GM10248 (cell line): ENCODE measurements at regions not wholly inside any gene's neighbourhood (a gene's known extent, or its start where the extent isn't known, plus 50 kb on each side); places are given as distances from the start of the nearest gene placed in this dataset.

Source experiments
- CTCF ChIA-PET: fragments of 300-600 bp; sonication (Branson Sonifier 250); formaldehyde crosslinking; extraction: SDS; loops from one replicate; lab custom pipeline; 2021; ENCODE audit warnings: antibody characterized with exemption; lab: Yijun Ruan, JAX
- POLR2A ChIA-PET: fragments of 350-650 bp; sonication (Branson Sonifier 250); formaldehyde crosslinking; extraction: SDS; loops from one replicate; lab custom pipeline; 2020; ENCODE audit warnings: antibody characterized with exemption; lab: Yijun Ruan, JAX
- DNase-seq: peaks from one replicate; pipeline ENCODE4 v3.0.0; 2012; ENCODE audit errors: extremely low spot score
- TF ChIP-seq, protein P1 (sequence below): IDR thresholded peaks from 2 replicates; pipeline ENCODE4 v1.5.1; 2012; ENCODE audit warnings: mild to moderate bottlenecking, low read depth; ENCODE audit errors: extremely low read depth, missing control alignments, control extremely low read depth

DNA sequence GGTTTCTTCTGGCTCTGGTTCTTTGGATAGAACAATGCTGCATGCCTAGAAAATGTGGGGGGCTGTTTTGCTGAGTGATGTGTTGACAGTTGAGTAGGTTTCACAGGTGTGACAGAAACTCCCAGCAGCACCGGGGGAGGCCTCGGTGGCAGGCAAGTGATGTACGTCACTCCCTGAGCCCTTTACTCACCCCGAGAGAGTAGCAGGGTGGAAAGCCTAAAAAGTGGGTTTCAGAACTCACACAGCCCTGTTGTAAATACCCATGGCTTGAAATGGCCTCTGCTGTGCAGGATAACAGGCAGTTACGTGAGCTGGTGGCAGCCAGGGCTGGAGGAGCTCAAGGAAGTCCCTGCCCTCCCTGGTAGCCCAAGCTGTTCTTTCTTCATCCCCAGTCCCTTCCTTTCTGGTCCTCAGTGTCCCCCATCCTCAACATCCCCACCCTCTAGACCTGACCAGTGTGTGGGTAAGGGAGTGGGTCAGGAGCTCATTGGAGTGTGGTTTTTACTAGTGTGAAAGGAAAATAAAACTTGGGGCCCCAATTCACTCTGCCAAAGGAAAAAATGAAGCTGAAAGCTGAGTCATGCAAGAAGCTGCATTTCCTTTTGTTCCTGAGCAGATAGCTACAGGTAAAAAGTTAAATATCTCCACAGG, 258.1 kb downstream of the STK31 start:
- DNase-seq = peak; percentile 43
- CTCF ChIA-PET = interaction anchor here (2.2 kb wide), 1 partner anchor 12 kb away, joined by 8 read pairs; no protein-coding TSS in a partner anchor
- TF ChIP-seq, protein P1, sequence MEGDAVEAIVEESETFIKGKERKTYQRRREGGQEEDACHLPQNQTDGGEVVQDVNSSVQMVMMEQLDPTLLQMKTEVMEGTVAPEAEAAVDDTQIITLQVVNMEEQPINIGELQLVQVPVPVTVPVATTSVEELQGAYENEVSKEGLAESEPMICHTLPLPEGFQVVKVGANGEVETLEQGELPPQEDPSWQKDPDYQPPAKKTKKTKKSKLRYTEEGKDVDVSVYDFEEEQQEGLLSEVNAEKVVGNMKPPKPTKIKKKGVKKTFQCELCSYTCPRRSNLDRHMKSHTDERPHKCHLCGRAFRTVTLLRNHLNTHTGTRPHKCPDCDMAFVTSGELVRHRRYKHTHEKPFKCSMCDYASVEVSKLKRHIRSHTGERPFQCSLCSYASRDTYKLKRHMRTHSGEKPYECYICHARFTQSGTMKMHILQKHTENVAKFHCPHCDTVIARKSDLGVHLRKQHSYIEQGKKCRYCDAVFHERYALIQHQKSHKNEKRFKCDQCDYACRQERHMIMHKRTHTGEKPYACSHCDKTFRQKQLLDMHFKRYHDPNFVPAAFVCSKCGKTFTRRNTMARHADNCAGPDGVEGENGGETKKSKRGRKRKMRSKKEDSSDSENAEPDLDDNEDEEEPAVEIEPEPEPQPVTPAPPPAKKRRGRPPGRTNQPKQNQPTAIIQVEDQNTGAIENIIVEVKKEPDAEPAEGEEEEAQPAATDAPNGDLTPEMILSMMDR = no peak
- POLR2A ChIA-PET = no interaction called here

DNA sequence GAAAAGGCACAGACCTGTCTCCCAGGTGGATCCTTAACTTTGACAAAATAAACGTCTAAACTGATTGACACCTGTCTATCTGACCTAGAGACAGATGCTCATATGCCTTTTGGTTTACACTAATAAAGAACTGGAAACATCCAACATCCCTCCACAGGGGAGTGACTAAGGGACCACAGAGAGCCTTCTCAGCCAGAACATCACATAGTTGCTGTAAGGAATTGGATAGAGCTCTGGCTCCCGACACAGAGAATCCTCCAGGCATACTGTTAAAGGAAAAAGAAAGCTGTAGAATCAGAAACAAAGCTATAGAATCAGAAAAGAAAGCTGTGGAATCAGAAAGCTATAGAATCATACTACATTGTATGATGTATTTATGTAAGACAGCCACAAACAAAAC, 258.8 kb downstream of the STK31 start:
- TF ChIP-seq, protein P1 = no peak
- DNase-seq = no peak
- POLR2A ChIA-PET = no interaction called here
- CTCF ChIA-PET = no interaction called here

DNA sequence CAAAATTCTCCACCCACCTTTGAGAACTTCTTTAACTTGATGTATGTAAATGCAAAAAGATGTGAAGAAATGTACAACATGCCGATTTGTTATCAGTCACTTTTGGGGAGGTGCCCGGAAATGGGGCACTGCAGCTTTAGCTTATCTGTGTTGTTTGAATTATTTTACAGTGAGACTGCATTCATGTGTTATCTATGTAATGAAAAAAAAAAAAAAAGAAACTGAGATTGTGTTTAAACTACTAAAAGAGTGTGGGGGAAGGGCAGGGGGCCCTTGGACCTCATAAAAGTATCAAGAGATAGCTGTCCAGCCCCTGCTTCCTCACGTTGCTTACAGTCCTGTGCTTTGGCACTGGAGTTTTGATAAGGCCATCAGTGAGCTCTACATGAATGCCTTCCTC, 259.4 kb downstream of the STK31 start:
- ChIA-PET CTCF (interaction anchor here (0.8 kb wide), 1 partner anchor 10 kb away, joined by 3 read pairs; no protein-coding TSS in a partner anchor), POLR2A (no interaction called here)
- no peak for DNase-seq
- TF ChIP-seq, protein P1 = no peak

DNA sequence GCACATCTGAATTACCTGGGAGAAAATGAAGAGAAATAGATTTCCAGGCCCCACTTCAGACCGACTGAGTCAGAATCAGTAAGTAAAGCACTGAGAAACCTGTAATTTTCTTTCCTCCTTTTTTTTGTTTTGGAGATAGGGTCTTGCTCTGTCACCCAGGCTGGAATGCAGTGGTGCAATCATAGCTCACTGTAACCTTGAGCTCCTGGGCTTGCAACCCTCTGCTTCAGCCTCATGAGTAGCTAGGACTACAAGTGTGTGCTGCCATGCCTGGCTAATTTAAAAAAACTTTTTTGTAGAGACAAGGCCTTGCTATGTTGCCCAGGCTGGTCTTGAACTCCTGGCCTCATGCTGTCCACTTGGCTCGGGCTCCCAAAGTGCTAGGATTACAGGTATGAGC, 260.2 kb downstream of the STK31 start:
- CTCF ChIA-PET = interaction anchor here (0.8 kb wide), 1 partner anchor 11 kb away, joined by 3 read pairs; no protein-coding TSS in a partner anchor
- POLR2A ChIA-PET = no interaction called here
- TF ChIP-seq, protein P1 = no peak

DNA sequence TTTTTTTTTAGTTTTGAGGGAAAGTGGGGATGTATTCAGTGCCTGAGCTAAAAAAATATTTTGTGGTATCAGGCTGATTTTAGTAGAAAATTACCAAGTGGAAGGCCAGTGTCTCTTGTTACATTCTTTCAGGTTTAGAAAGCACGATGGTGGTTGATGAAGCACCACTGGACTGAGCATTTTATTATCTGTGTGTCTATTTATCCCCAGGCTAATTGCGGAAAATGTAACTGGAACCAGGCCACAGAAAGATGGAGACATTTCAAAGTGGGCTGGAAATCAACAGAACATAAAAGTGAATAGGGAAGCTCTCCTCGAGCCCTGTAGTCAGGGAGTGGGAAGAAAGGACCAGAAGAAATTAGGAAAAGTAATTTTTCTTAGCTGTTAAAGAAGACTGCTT, 261.0 kb downstream of the STK31 start:
- POLR2A ChIA-PET = no interaction called here
- DNase-seq = no peak
- CTCF ChIA-PET = no interaction called here
- TF ChIP-seq, protein P1 = no peak

More for the DNA sequence above, 260.2 kb downstream of the STK31 start:
- no peak for DNase-seq

DNA sequence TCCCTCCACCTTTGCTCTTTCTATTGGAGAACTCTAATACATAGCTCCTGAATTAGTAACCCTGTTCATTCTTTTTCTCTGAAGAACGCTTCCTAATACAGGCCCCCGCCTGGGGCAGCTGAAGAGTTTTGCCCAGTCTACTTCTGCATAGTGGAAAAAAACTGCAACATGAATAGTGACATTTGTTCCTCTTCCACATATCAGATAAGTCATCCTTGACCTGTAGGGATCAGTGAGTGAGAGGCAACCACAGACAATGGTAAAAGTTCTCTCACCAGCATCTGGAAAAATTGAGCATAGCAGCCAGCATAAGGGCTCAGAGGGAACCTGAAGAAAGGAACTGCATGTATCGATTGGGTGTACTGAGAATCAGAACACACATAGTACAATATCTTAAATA, 262.0 kb downstream of the STK31 start:
- ChIA-PET POLR2A (no interaction called here), CTCF (interaction anchor here (0.6 kb wide), 1 partner anchor 35 kb away, joined by 3 read pairs; no protein-coding TSS in a partner anchor)
- no peak for DNase-seq
- TF ChIP-seq, protein P1 = no peak
